ENCODE measurements at regions not wholly inside any gene's neighbourhood (a gene's known extent, or its start where the extent isn't known, plus 50 kb on each side); places are given as distances from the start of the nearest gene placed in this dataset.

DNA sequence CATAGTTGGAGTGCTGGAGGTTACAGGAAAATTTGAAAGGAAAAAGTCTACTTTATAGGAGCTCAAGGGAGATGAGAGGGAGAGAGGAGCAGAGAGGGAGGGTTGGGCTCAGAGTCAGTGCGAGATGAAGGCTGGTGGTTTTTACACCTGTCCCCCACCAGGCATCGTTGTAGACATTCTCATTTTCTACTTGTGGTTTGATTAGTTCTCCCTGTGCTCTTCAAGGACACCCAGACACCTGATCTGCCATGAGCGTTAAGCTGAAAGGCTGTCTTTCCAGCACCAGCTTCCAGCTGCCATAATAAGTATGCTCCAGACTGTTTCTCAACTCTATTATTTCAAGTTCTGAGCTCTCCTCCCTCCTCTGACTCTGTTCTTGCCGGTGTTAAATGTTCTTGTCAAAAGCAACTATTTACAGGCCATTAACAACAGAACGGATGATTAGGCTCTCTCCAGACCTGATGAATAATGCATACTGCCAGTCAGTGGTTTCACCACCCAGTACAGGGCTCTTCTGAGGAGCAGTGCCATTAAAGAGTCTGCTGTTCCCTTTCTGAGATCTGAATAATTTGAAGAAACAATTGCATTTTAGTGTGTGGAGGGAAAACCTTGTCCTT lies 514.6 kb upstream of the MCTP2 start:
- Histone ChIP-seq H4K20me1 (ENCODE audit: insufficient read depth) (no peaks in the 10 kb centered on the region), H3K4me2 (no peak overlapping the region), H2AFZ (ENCODE audit: low read depth) (no peak overlapping the region), H3K27me3 (ENCODE audit: insufficient read depth) (no peaks in the 10 kb centered on the region), H3K9ac (no peak overlapping the region), H3K4me3 (ENCODE audit: low read depth in 2 of 2, low read length in 1 of 2) (no peak overlapping the region), H3F3A (replicated peaks; ENCODE audit: insufficient read depth) (no peaks in the 10 kb centered on the region), H3K4me1 (ENCODE audit: control insufficient read depth in 1 of 2, insufficient read depth in 2 of 2, low read depth in 1 of 2, low read length in 1 of 2) (no peaks in the 10 kb centered on the region), H3K79me2 (ENCODE audit: insufficient read depth) (no peaks in the 10 kb centered on the region), H3K36me3 (replicated peaks in 1 of 2; ENCODE audit: control insufficient read depth in 1 of 2, insufficient read depth in 2 of 2, low read length in 1 of 2) (no peaks in the 10 kb centered on the region), H3K27ac (ENCODE audit: low read depth in 2 of 2, low read length in 1 of 2) (no peak overlapping the region), H3K9me2 (no peaks in the 10 kb centered on the region), H3K9me3 (no peaks in the 10 kb centered on the region)
- WGBS (ENCODE audit: low lambda C conversion rate): 16% methylated on average over 5 of the region's 5 CpGs
- no peak for DNase-seq
- CTCF ChIA-PET: interaction anchor here (2.2 kb wide), 1 partner anchor 403 kb away, joined by 5 read pairs; no protein-coding TSS in a partner anchor
- POLR2A ChIA-PET: no interaction called here
- no peak for TF ChIP-seq YY1 (IDR thresholded peaks at IDR 0.05; ENCODE audit: low read depth)
- TF ChIP-seq RFX5 (IDR thresholded peaks at IDR 0.05; ENCODE audit: low read length): no peak
- no peak for TF ChIP-seq TEAD4 (IDR thresholded peaks at IDR 0.05; ENCODE audit: borderline replicate concordance, insufficient read depth)
- TF ChIP-seq FOXM1 (IDR thresholded peaks at IDR 0.05; ENCODE audit: low read depth): no peak
- TF ChIP-seq EZH2phosphoT487 (IDR thresholded peaks at IDR 0.05; ENCODE audit: borderline replicate concordance, low read depth): no peak
- no peak for TF ChIP-seq RXRA (IDR thresholded peaks at IDR 0.05; ENCODE audit: borderline replicate concordance, low read depth)
- TF ChIP-seq, protein P1, sequence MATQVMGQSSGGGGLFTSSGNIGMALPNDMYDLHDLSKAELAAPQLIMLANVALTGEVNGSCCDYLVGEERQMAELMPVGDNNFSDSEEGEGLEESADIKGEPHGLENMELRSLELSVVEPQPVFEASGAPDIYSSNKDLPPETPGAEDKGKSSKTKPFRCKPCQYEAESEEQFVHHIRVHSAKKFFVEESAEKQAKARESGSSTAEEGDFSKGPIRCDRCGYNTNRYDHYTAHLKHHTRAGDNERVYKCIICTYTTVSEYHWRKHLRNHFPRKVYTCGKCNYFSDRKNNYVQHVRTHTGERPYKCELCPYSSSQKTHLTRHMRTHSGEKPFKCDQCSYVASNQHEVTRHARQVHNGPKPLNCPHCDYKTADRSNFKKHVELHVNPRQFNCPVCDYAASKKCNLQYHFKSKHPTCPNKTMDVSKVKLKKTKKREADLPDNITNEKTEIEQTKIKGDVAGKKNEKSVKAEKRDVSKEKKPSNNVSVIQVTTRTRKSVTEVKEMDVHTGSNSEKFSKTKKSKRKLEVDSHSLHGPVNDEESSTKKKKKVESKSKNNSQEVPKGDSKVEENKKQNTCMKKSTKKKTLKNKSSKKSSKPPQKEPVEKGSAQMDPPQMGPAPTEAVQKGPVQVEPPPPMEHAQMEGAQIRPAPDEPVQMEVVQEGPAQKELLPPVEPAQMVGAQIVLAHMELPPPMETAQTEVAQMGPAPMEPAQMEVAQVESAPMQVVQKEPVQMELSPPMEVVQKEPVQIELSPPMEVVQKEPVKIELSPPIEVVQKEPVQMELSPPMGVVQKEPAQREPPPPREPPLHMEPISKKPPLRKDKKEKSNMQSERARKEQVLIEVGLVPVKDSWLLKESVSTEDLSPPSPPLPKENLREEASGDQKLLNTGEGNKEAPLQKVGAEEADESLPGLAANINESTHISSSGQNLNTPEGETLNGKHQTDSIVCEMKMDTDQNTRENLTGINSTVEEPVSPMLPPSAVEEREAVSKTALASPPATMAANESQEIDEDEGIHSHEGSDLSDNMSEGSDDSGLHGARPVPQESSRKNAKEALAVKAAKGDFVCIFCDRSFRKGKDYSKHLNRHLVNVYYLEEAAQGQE (IDR thresholded peaks at IDR 0.05; ENCODE audit: low read depth, low read length): no peak

DNA sequence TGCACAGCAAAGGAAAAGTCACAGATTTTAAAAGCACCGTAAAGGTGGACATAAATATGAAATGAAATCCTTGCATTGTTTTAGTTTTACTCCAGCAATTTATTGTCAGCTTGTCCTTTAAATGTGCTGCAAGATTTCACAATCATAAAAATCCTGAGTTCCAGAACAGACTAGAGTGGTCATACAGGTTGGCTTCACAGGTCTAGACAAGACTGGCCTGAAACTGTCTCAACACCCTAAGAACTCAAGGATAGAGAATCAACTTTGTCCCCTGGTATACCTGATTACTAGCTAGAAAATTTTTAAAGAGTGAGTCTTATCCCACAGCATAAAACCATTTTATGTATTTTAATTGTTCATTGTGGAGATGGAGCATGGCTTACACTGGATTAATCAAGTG lies 521.7 kb upstream of the MCTP2 start:
- Histone ChIP-seq H3K9me3 (no peaks in the 10 kb centered on the region), H3K79me2 (ENCODE audit: insufficient read depth) (no peaks in the 10 kb centered on the region), H3F3A (replicated peaks; ENCODE audit: insufficient read depth) (no peaks in the 10 kb centered on the region), H3K4me1 (ENCODE audit: control insufficient read depth in 1 of 2, insufficient read depth in 2 of 2, low read depth in 1 of 2, low read length in 1 of 2) (no peaks in the 10 kb centered on the region), H3K9ac (no peak overlapping the region), H2AFZ (ENCODE audit: low read depth) (no peak overlapping the region), H3K27me3 (ENCODE audit: insufficient read depth) (no peaks in the 10 kb centered on the region), H3K9me2 (no peaks in the 10 kb centered on the region), H3K27ac (ENCODE audit: low read depth in 2 of 2, low read length in 1 of 2) (no peak overlapping the region), H4K20me1 (ENCODE audit: insufficient read depth) (no peaks in the 10 kb centered on the region), H3K36me3 (replicated peaks in 1 of 2; ENCODE audit: control insufficient read depth in 1 of 2, insufficient read depth in 2 of 2, low read length in 1 of 2) (no peaks in the 10 kb centered on the region), H3K4me3 (ENCODE audit: low read depth in 2 of 2, low read length in 1 of 2) (no peak overlapping the region), H3K4me2 (no peak overlapping the region)
- DNase-seq: no peak
- 52% methylated on average over 1 of the region's 1 CpG for WGBS (ENCODE audit: low lambda C conversion rate)
- CTCF ChIA-PET: interaction anchor here (1.2 kb wide), 1 partner anchor 9 kb away, joined by 3 read pairs; no protein-coding TSS in a partner anchor
- POLR2A ChIA-PET: no interaction called here
- no peak for TF ChIP-seq POLR2AphosphoS5 (IDR thresholded peaks at IDR 0.05; ENCODE audit: low read depth, low read length)
- no peak for TF ChIP-seq TCF12 (IDR thresholded peaks at IDR 0.05)
- TF ChIP-seq MEF2A (IDR thresholded peaks at IDR 0.05; ENCODE audit: borderline replicate concordance, low read depth): no peak
- no peak for TF ChIP-seq ELF1 (IDR thresholded peaks at IDR 0.05)
- no peak for TF ChIP-seq NRF1 (IDR thresholded peaks at IDR 0.05; ENCODE audit: low read depth, low read length)
- TF ChIP-seq EZH2phosphoT487 (IDR thresholded peaks at IDR 0.05; ENCODE audit: borderline replicate concordance, low read depth): no peak
- no peak for TF ChIP-seq YY1 (IDR thresholded peaks at IDR 0.05; ENCODE audit: low read depth)
- TF ChIP-seq FOSL2 (IDR thresholded peaks at IDR 0.05; ENCODE audit: borderline replicate concordance, low read depth): no peak
- TF ChIP-seq NFIC (IDR thresholded peaks at IDR 0.05; ENCODE audit: borderline replicate concordance): no peak
- TF ChIP-seq SMC3 (IDR thresholded peaks at IDR 0.05; ENCODE audit: low read depth, low read length): no peak
- TF ChIP-seq, protein P2, sequence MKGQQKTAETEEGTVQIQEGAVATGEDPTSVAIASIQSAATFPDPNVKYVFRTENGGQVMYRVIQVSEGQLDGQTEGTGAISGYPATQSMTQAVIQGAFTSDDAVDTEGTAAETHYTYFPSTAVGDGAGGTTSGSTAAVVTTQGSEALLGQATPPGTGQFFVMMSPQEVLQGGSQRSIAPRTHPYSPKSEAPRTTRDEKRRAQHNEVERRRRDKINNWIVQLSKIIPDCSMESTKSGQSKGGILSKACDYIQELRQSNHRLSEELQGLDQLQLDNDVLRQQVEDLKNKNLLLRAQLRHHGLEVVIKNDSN (IDR thresholded peaks at IDR 0.05; ENCODE audit: borderline replicate concordance, low read depth): no peak
- TF ChIP-seq, protein P3, sequence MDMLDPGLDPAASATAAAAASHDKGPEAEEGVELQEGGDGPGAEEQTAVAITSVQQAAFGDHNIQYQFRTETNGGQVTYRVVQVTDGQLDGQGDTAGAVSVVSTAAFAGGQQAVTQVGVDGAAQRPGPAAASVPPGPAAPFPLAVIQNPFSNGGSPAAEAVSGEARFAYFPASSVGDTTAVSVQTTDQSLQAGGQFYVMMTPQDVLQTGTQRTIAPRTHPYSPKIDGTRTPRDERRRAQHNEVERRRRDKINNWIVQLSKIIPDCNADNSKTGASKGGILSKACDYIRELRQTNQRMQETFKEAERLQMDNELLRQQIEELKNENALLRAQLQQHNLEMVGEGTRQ (IDR thresholded peaks at IDR 0.05; ENCODE audit: borderline replicate concordance, low read depth, low read length): no peak
- TF ChIP-seq CHD2 (IDR thresholded peaks at IDR 0.05; ENCODE audit: low read length, partially characterized antibody): no peak
- TF ChIP-seq, protein P4, sequence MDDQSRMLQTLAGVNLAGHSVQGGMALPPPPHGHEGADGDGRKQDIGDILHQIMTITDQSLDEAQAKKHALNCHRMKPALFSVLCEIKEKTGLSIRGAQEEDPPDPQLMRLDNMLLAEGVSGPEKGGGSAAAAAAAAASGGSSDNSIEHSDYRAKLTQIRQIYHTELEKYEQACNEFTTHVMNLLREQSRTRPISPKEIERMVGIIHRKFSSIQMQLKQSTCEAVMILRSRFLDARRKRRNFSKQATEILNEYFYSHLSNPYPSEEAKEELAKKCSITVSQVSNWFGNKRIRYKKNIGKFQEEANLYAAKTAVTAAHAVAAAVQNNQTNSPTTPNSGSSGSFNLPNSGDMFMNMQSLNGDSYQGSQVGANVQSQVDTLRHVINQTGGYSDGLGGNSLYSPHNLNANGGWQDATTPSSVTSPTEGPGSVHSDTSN (IDR thresholded peaks at IDR 0.05): no peak
- TF ChIP-seq, protein P5, sequence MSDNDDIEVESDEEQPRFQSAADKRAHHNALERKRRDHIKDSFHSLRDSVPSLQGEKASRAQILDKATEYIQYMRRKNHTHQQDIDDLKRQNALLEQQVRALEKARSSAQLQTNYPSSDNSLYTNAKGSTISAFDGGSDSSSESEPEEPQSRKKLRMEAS (IDR thresholded peaks at IDR 0.05; ENCODE audit: low read depth): no peak
- TF ChIP-seq FOXJ3 (CRISPR knock-in tag; IDR thresholded peaks at IDR 0.05): no peak

Data from SK-N-SH (cell line).